GM23248 (cell line): ENCODE measurements at regions not wholly inside any gene's neighbourhood (a gene's known extent, or its start where the extent isn't known, plus 50 kb on each side); places are given as distances from the start of the nearest gene placed in this dataset.

Experiments used
- DNase-seq: peaks from one replicate; pipeline ENCODE4 v3.0.0-alpha.2; 2015
- H2AFZ ChIP-seq: fragments of 200-600 bp; sonication (generic); 2 replicates; pipeline ENCODE4 v1.6.1; 2016; ENCODE audit warnings: antibody characterized with exemption
- H3F3A ChIP-seq: fragments of 200-600 bp; sonication (generic); 2 replicates; pipeline ENCODE4 v1.6.1; 2016; ENCODE audit warnings: mild to moderate bottlenecking, antibody characterized with exemption, mixed run types; ENCODE audit not compliant: insufficient read depth
- H3K27ac ChIP-seq: fragments of 200-600 bp; sonication (generic); 2 replicates; pipeline ENCODE4 v1.5.1; 2016; ENCODE audit warnings: mild to moderate bottlenecking
- H3K27me3 ChIP-seq: fragments of 200-600 bp; sonication (generic); replicated peaks from 2 replicates; pipeline ENCODE4 v1.6.1; 2016; ENCODE audit warnings: mild to moderate bottlenecking; ENCODE audit not compliant: insufficient read depth
- H3K36me3 ChIP-seq: fragments of 200-600 bp; sonication (generic); 2 replicates; pipeline ENCODE4 v1.6.1; 2016; ENCODE audit warnings: low read depth, mild to moderate bottlenecking
- H3K4me1 ChIP-seq: fragments of 200-600 bp; sonication (generic); 2 replicates; pipeline ENCODE4 v1.6.1; 2016; ENCODE audit warnings: mild to moderate bottlenecking; ENCODE audit not compliant: insufficient read depth
- H3K4me2 ChIP-seq: fragments of 200-600 bp; sonication (generic); one replicate; pipeline ENCODE4 v1.6.1; 2016; ENCODE audit warnings: mild to moderate bottlenecking; ENCODE audit not compliant: unreplicated experiment
- H3K4me3 ChIP-seq: fragments of 200-600 bp; sonication (generic); 2 replicates; pipeline ENCODE4 v1.5.1; 2016; ENCODE audit warnings: mild to moderate bottlenecking
- H3K79me2 ChIP-seq: fragments of 200-600 bp; sonication (generic); 2 replicates; pipeline ENCODE4 v1.6.1; 2016; ENCODE audit warnings: mild to moderate bottlenecking; ENCODE audit not compliant: insufficient read depth
- H3K9ac ChIP-seq: fragments of 200-600 bp; sonication (generic); 2 replicates; pipeline ENCODE4 v1.6.1; 2016; ENCODE audit warnings: mild to moderate bottlenecking
- H3K9me2 ChIP-seq: fragments of 200-600 bp; sonication (generic); 2 replicates; pipeline ENCODE4 v1.6.1; 2016; ENCODE audit warnings: mixed run types, mild to moderate bottlenecking, moderate library complexity; ENCODE audit not compliant: insufficient read depth
- H3K9me3 ChIP-seq: fragments of 200-600 bp; sonication (generic); one replicate; pipeline ENCODE4 v1.6.1; 2017; ENCODE audit warnings: low read depth
- H4K20me1 ChIP-seq: fragments of 200-600 bp; sonication (generic); 2 replicates; pipeline ENCODE4 v1.6.0; 2016; ENCODE audit not compliant: insufficient read depth
- EZH2 ChIP-seq: fragments of 200-600 bp; sonication (generic); IDR thresholded peaks from 2 replicates; pipeline ENCODE4 v1.6.1; 2018; ENCODE audit warnings: antibody characterized with exemption, mild to moderate bottlenecking; ENCODE audit not compliant: insufficient read depth, poor library complexity, severe bottlenecking
- EZH2phosphoT487 ChIP-seq: fragments of 200-600 bp; sonication (generic); IDR thresholded peaks from 2 replicates; pipeline ENCODE4 v1.6.1; 2018; ENCODE audit warnings: antibody characterized with exemption, moderate library complexity, mild to moderate bottlenecking, low read depth; ENCODE audit not compliant: insufficient read depth
- WGBS, 2 experiments: methylation state at CpG; one replicate each; pipeline ENCODE4 v1.1.6; 2015 to 2017; ENCODE audit warnings: low lambda C conversion rate in 2 of 2, low coverage in 1 of 2; ENCODE audit errors: missing lambda C conversion rate in 2 of 2; 5-methylcytosine and 5-hydroxymethylcytosine counted together
- in situ Hi-C: fragments of 300-500 bp; cut with MboI; formaldehyde crosslinking; loops from 2 replicates; pipeline ENCODE4 v1.15.0; 2020

- peaks cover 5% of the 10 kb centered on the region for H3K4me1 ChIP-seq
Observed at GRCh38 chr6:113326781-113327180, 530.4 kb upstream of the MARCKS start.

GRCh38 chr6:113328886-113329381 is 528.2 kb upstream of the MARCKS start:
- Histone ChIP-seq H2AFZ (0 out of 2 replicates have a peak overlapping the region, but pooled peaks have one; percentile 10), H3K27me3 (no peaks in the 10 kb centered on the region), H3K79me2 (no peaks in the 10 kb centered on the region), H3K27ac (no peak overlapping the region), H3K4me1 (peaks cover 5% of the 10 kb centered on the region), H3K4me3 (no peak overlapping the region), H3F3A (peaks cover 6% of the 10 kb centered on the region; the same call in 1 of the 2 replicates), H4K20me1 (no peaks in the 10 kb centered on the region), H3K9me3 (no peaks in the 10 kb centered on the region), H3K9ac (no peak overlapping the region), H3K4me2 (no peak overlapping the region), H3K36me3 (no peaks in the 10 kb centered on the region), H3K9me2 (no peaks in the 10 kb centered on the region)
- in situ Hi-C loops = no loop called here
- no peak for TF ChIP-seq EZH2phosphoT487
- no peak for TF ChIP-seq EZH2
- peak; percentile 42 for DNase-seq
- WGBS, 2 experiments = 87 to 91% methylated on average over 4 of the region's 4 CpGs

More at GRCh38 chr6:113326781-113327180, 530.4 kb upstream of the MARCKS start:
- Histone ChIP-seq H3K4me2 (no peak overlapping the region), H4K20me1 (no peaks in the 10 kb centered on the region), H3K36me3 (no peaks in the 10 kb centered on the region), H3K27me3 (no peaks in the 10 kb centered on the region), H3F3A (peaks cover 6% of the 10 kb centered on the region; the same call in 1 of the 2 replicates), H3K9me3 (no peaks in the 10 kb centered on the region), H3K4me3 (no peak overlapping the region), H2AFZ (no peak overlapping the region), H3K9ac (no peak overlapping the region), H3K27ac (no peak overlapping the region), H3K9me2 (no peaks in the 10 kb centered on the region), H3K79me2 (no peaks in the 10 kb centered on the region)
- in situ Hi-C loops = no loop called here
- no peak for DNase-seq
- no peak for TF ChIP-seq EZH2
- no peak for TF ChIP-seq EZH2phosphoT487
- 91 to 95% methylated on average over 3 of the region's 3 CpGs for WGBS, 2 experiments

GRCh38 chr6:113329942-113330635 is 527.1 kb upstream of the MARCKS start:
- Histone ChIP-seq H3K79me2 (no peaks in the 10 kb centered on the region), H3K4me3 (no peak overlapping the region), H3K4me1 (peaks cover 5% of the 10 kb centered on the region), H3K27me3 (no peaks in the 10 kb centered on the region), H3F3A (peaks cover 6% of the 10 kb centered on the region; the same call in 1 of the 2 replicates), H3K9me2 (no peaks in the 10 kb centered on the region), H3K9ac (no peak overlapping the region), H3K36me3 (no peaks in the 10 kb centered on the region), H3K27ac (no peak overlapping the region), H3K9me3 (no peaks in the 10 kb centered on the region), H2AFZ (no peak overlapping the region), H4K20me1 (no peaks in the 10 kb centered on the region), H3K4me2 (no peak overlapping the region)
- in situ Hi-C loops = no loop called here
- TF ChIP-seq EZH2phosphoT487 = no peak
- no peak for TF ChIP-seq EZH2
- WGBS, 2 experiments = 75 to 79% methylated on average over 3 of the region's 3 CpGs
- DNase-seq = no peak

GRCh38 chr6:113330636-113330946 is 526.6 kb upstream of the MARCKS start:
- Histone ChIP-seq H3K4me2 (no peak overlapping the region), H3K27me3 (no peaks in the 10 kb centered on the region), H3K4me1 (peaks cover 5% of the 10 kb centered on the region), H3K79me2 (no peaks in the 10 kb centered on the region), H3K27ac (no peak overlapping the region), H3K4me3 (no peak overlapping the region), H2AFZ (no peak overlapping the region), H3K9me2 (no peaks in the 10 kb centered on the region), H3F3A (peaks cover 6% of the 10 kb centered on the region; the same call in 1 of the 2 replicates), H3K36me3 (no peaks in the 10 kb centered on the region), H4K20me1 (no peaks in the 10 kb centered on the region), H3K9ac (no peak overlapping the region), H3K9me3 (no peaks in the 10 kb centered on the region)
- WGBS, 2 experiments = 83 to 91% methylated on average over 2 of the region's 2 CpGs
- in situ Hi-C loops = no loop called here
- TF ChIP-seq EZH2 (no peak), EZH2phosphoT487 (no peak)
- DNase-seq = no peak

- in situ Hi-C loops = no loop called here
- H3K27ac ChIP-seq = no peak overlapping the region
Observed at GRCh38 chr6:113331021-113331420, 526.1 kb upstream of the MARCKS start.

More at GRCh38 chr6:113331021-113331420, 526.1 kb upstream of the MARCKS start:
- peaks cover 5% of the 10 kb centered on the region for H3K4me1 ChIP-seq
- H3K9ac ChIP-seq = no peak overlapping the region
- no peak for DNase-seq
- H3K9me2 ChIP-seq = no peaks in the 10 kb centered on the region
- no peak overlapping the region for H3K4me3 ChIP-seq
- no peaks in the 10 kb centered on the region for H4K20me1 ChIP-seq
- H3K79me2 ChIP-seq = no peaks in the 10 kb centered on the region
- H3K36me3 ChIP-seq = no peaks in the 10 kb centered on the region
- no peak overlapping the region for H2AFZ ChIP-seq
- H3K9me3 ChIP-seq = no peaks in the 10 kb centered on the region
- TF ChIP-seq EZH2phosphoT487 (no peak), EZH2 (no peak)
- H3K27me3 ChIP-seq = no peaks in the 10 kb centered on the region
- H3F3A ChIP-seq = peaks cover 6% of the 10 kb centered on the region; the same call in 1 of the 2 replicates
- no peak overlapping the region for H3K4me2 ChIP-seq
